H1 (cell line): ENCODE measurements at regions not wholly inside any gene's neighbourhood (a gene's known extent, or its start where the extent isn't known, plus 50 kb on each side); places are given as distances from the start of the nearest gene placed in this dataset.

Experiments used
- CTCF ChIA-PET: fragments of 300-600 bp; sonication (Branson Sonifier 250); formaldehyde crosslinking; loops from one replicate; lab custom pipeline; 2021; ENCODE audit not compliant: partially characterized antibody; lab: Charles Lee
- POLR2A ChIA-PET: fragments of 300-600 bp; sonication (Branson Sonifier 250); formaldehyde crosslinking; loops from one replicate; lab custom pipeline; 2021; ENCODE audit warnings: inconsistent platforms; ENCODE audit not compliant: partially characterized antibody; lab: Charles Lee
- DNase-seq, 2 experiments: peaks; one replicate each; pipeline versions ENCODE4 v3.0.0 to v3.0.0-alpha.2; 2010 to 2022; ENCODE audit warnings: low spot score in 2 of 2, low read depth in 1 of 2, mixed read lengths in 1 of 2
- FAIRE-seq: peaks from 2 replicates; lab custom pipeline; 2011; peaks lifted over from hg19 to GRCh38; lab: Jason Lieb, UNC
- H2AFZ ChIP-seq: 2 replicates; pipeline ENCODE4 v1.8.1; 2012; ENCODE audit warnings: low read length, inconsistent platforms
- H2AK5ac ChIP-seq: 2 replicates; pipeline ENCODE4 v1.6.1; 2013; ENCODE audit warnings: low read depth, low read length
- H2BK120ac ChIP-seq: replicated peaks from 2 replicates; pipeline ENCODE3; 2013; ENCODE audit warnings: low read depth, low read length, inconsistent platforms
- H2BK12ac ChIP-seq: 2 replicates; pipeline ENCODE4 v1.6.1; 2013; ENCODE audit warnings: low read depth, low read length
- H2BK15ac ChIP-seq: 2 replicates; pipeline ENCODE4 v1.6.1; 2013; ENCODE audit warnings: low read length
- H2BK20ac ChIP-seq: 2 replicates; pipeline ENCODE4 v1.6.1; 2013; ENCODE audit warnings: low read length
- H2BK5ac ChIP-seq: 2 replicates; pipeline ENCODE4 v1.6.1; 2013; ENCODE audit warnings: low read depth, low read length
- H3K14ac ChIP-seq: 2 replicates; pipeline ENCODE4 v1.6.1; 2013; ENCODE audit warnings: inconsistent platforms; ENCODE audit not compliant: insufficient read length
- H3K18ac ChIP-seq: 2 replicates; pipeline ENCODE4 v1.6.1; 2013; ENCODE audit warnings: low read length; ENCODE audit errors: extremely low read depth
- H3K23ac ChIP-seq: 2 replicates; pipeline ENCODE4 v1.6.1; 2013; ENCODE audit warnings: inconsistent platforms; ENCODE audit not compliant: insufficient read length
- H3K23me2 ChIP-seq: 2 replicates; pipeline ENCODE4 v1.6.1; 2013; ENCODE audit warnings: low read depth, low read length
- H3K27ac ChIP-seq: 2 replicates; pipeline ENCODE4 v1.6.1; 2011; ENCODE audit warnings: low read depth, low read length, inconsistent platforms
- H3K27me3 ChIP-seq, 4 experiments: replicated peaks in 1 of 4; 1 replicate in 1 of 4; 2 replicates in 3 of 4; pipeline versions ENCODE4 v1.6.1 to v1.8.1; 2011 to 2013; ENCODE audit warnings: low read length in 3 of 4, mild to moderate bottlenecking in 3 of 4, inconsistent platforms in 2 of 4, mixed read lengths in 2 of 4, moderate library complexity in 1 of 4; ENCODE audit not compliant: control insufficient read depth in 3 of 4, insufficient read depth in 3 of 4; ENCODE audit errors: extremely low read depth in 1 of 4
- H3K36me3 ChIP-seq, 4 experiments: 2 replicates each; pipeline versions ENCODE4 v1.6.1 to v1.8.1; 2011 to 2013; ENCODE audit warnings: mild to moderate bottlenecking in 4 of 4, low read length in 3 of 4, moderate library complexity in 2 of 4, control low read depth in 1 of 4, inconsistent platforms in 1 of 4; ENCODE audit not compliant: insufficient read depth in 4 of 4, control insufficient read depth in 2 of 4
- H3K4ac ChIP-seq: replicated peaks from 2 replicates; pipeline ENCODE3; 2013; ENCODE audit warnings: low read length, low read depth, mixed read lengths, inconsistent platforms; ENCODE audit not compliant: insufficient read length
- H3K4me1 ChIP-seq, 4 experiments: replicated peaks in 1 of 4; 1 replicate in 1 of 4; 2 replicates in 3 of 4; pipeline versions ENCODE4 v1.6.1 to v1.8.1; 2011 to 2013; ENCODE audit warnings: low read length in 3 of 4, inconsistent platforms in 2 of 4, mixed read lengths in 1 of 4; ENCODE audit not compliant: insufficient read depth in 4 of 4, control insufficient read depth in 3 of 4
- H3K4me2 ChIP-seq, 2 experiments: 2 replicates each; pipeline versions ENCODE4 v1.6.1 to v1.8.1; 2011 to 2013; ENCODE audit warnings: low read depth in 2 of 2, low read length in 2 of 2, control low read depth in 1 of 2, inconsistent platforms in 1 of 2, mild to moderate bottlenecking in 1 of 2; ENCODE audit not compliant: insufficient read depth in 1 of 2
- H3K4me3 ChIP-seq, 4 experiments: fragments of 200-600, 300-600 bp in 1 of 4; sonication (generic), shearing (Covaris generic), sonication (Bioruptor Twin) in 1 of 4; 2 replicates each; pipeline versions ENCODE4 v1.5.1 to v1.8.1; 2011 to 2016; ENCODE audit warnings: low read length in 4 of 4, low read depth in 3 of 4, control low read depth in 2 of 4, inconsistent platforms in 2 of 4, mild to moderate bottlenecking in 2 of 4, mixed read lengths in 1 of 4, moderate library complexity in 1 of 4; ENCODE audit not compliant: insufficient read depth in 2 of 4; ENCODE audit errors: extremely low read depth in 1 of 4
- H3K56ac ChIP-seq: replicated peaks from 2 replicates; pipeline ENCODE3; 2013; ENCODE audit warnings: low read depth, mild to moderate bottlenecking, mixed read lengths, low read length, inconsistent platforms; ENCODE audit not compliant: insufficient read length
- H3K79me1 ChIP-seq: 2 replicates; pipeline ENCODE4 v1.6.1; 2013; ENCODE audit warnings: low read depth, low read length, control low read depth
- H3K79me2 ChIP-seq, 2 experiments: 2 replicates each; pipeline versions ENCODE4 v1.6.1 to v1.8.1; 2012 to 2013; ENCODE audit warnings: low read length in 2 of 2, mild to moderate bottlenecking in 2 of 2, inconsistent platforms in 1 of 2; ENCODE audit not compliant: insufficient read depth in 2 of 2, control insufficient read depth in 1 of 2
- H3K9ac ChIP-seq, 4 experiments: replicated peaks in 1 of 4; 1 replicate in 1 of 4; 2 replicates in 3 of 4; pipeline versions ENCODE4 v1.6.1 to v1.8.1; 2011 to 2013; ENCODE audit warnings: low read depth in 3 of 4, low read length in 3 of 4, control low read depth in 2 of 4, mild to moderate bottlenecking in 2 of 4, moderate library complexity in 2 of 4, inconsistent platforms in 1 of 4; ENCODE audit errors: extremely low read depth in 1 of 4
- H3K9me3 ChIP-seq, 2 experiments: 2 replicates each; pipeline versions ENCODE4 v1.6.1 to v1.8.1; 2012 to 2013; ENCODE audit warnings: mild to moderate bottlenecking in 2 of 2, moderate library complexity in 2 of 2, control low read depth in 1 of 2, inconsistent platforms in 1 of 2, low read depth in 1 of 2, low read length in 1 of 2, mixed read lengths in 1 of 2; ENCODE audit not compliant: insufficient read depth in 2 of 2
- H4K20me1 ChIP-seq, 2 experiments: replicated peaks in 1 of 2; 2 replicates each; pipeline versions ENCODE3 to v1.8.1; 2011 to 2013; ENCODE audit warnings: inconsistent platforms in 2 of 2, low read length in 2 of 2, mild to moderate bottlenecking in 1 of 2; ENCODE audit not compliant: insufficient read depth in 2 of 2, control insufficient read depth in 1 of 2
- H4K5ac ChIP-seq: 2 replicates; pipeline ENCODE4 v1.6.1; 2013; ENCODE audit warnings: low read length, low read depth, mixed read lengths, inconsistent platforms; ENCODE audit not compliant: insufficient read length
- H4K8ac ChIP-seq: 2 replicates; pipeline ENCODE4 v1.8.0; 2013; ENCODE audit warnings: mild to moderate bottlenecking, moderate library complexity, low read length, inconsistent platforms; ENCODE audit not compliant: insufficient read depth; ENCODE audit errors: extremely low read depth
- H4K91ac ChIP-seq: replicated peaks from 2 replicates; pipeline ENCODE3; 2013; ENCODE audit warnings: low read length, mixed read lengths, inconsistent platforms; ENCODE audit not compliant: insufficient read length
- CEBPB ChIP-seq: IDR thresholded peaks from 2 replicates; pipeline ENCODE4 v1.6.1; 2012; ENCODE audit warnings: low read depth, low read length
- CHD1 ChIP-seq: IDR thresholded peaks from 2 replicates; pipeline ENCODE4 v1.6.1; 2012; ENCODE audit warnings: low read depth, low read length, improper control_type of control experiment
- GABPA ChIP-seq: IDR thresholded peaks from 2 replicates; pipeline ENCODE4 v1.6.1; 2011; ENCODE audit warnings: mild to moderate bottlenecking, low read length, moderate library complexity, borderline replicate concordance; ENCODE audit not compliant: insufficient read depth
- JUN ChIP-seq: IDR thresholded peaks from 2 replicates; pipeline ENCODE4 v1.6.1; 2011; ENCODE audit warnings: low read depth, mild to moderate bottlenecking, improper control_type of control experiment, low read length
- KDM5A ChIP-seq: fragments of 200-600 bp; IDR thresholded peaks from 2 replicates; pipeline ENCODE4 v1.7.1; 2012; ENCODE audit warnings: mild to moderate bottlenecking, low read length, inconsistent platforms, mixed read lengths
- SP1 ChIP-seq: IDR thresholded peaks from 2 replicates; pipeline ENCODE4 v1.6.1; 2011; ENCODE audit warnings: low read depth, low read length
- TBP ChIP-seq: IDR thresholded peaks from 2 replicates; pipeline ENCODE4 v1.6.1; 2011; ENCODE audit warnings: low read depth, low read length, improper control_type of control experiment
- WGBS, 2 experiments: shearing (Covaris generic) in 1 of 2; methylation state at CpG; one replicate each; pipeline versions ENCODE4 v1.1.6 to v1.1.7; 2013 to 2015; ENCODE audit warnings: low lambda C conversion rate in 2 of 2, mixed read lengths in 2 of 2, inconsistent platforms in 1 of 2, low coverage in 1 of 2, missing lambda C conversion rate in 1 of 2; ENCODE audit not compliant: insufficient replicate concordance in 2 of 2, insufficient coverage in 1 of 2, insufficient read length in 1 of 2; ENCODE audit errors: extremely low coverage in 1 of 2, missing lambda C conversion rate in 1 of 2; 5-methylcytosine and 5-hydroxymethylcytosine counted together
- TF ChIP-seq, protein P1 (sequence below), 3 experiments: IDR thresholded peaks; 1 replicate in 2 of 3; 2 replicates in 1 of 3; pipeline versions ENCODE4 v1.5.1 to v1.6.1; 2011; ENCODE audit warnings: low read length in 3 of 3, mild to moderate bottlenecking in 3 of 3, inconsistent platforms in 2 of 3, low read depth in 1 of 3, moderate library complexity in 1 of 3; ENCODE audit not compliant: insufficient read depth in 1 of 3; ENCODE audit errors: control extremely low read depth in 1 of 3

GRCh38 chr3:5389057-5389456 is 201.6 kb downstream of the EDEM1 start:
- no peaks in the 10 kb centered on the region for H3K79me2 ChIP-seq
- H2BK120ac ChIP-seq = no peak overlapping the region
- DNase-seq (no peak), FAIRE-seq (no peak)
- no peak overlapping the region for H2AFZ ChIP-seq
- ChIA-PET POLR2A (no interaction called here), CTCF (no interaction called here)
- no peaks in the 10 kb centered on the region for H3K27me3 ChIP-seq
- H3K23ac ChIP-seq = no peak overlapping the region
- H2AK5ac ChIP-seq = no peak overlapping the region
- no peak overlapping the region for H3K4ac ChIP-seq
- H4K8ac ChIP-seq = no peak overlapping the region
- H4K5ac ChIP-seq = no peak overlapping the region
- no peaks in the 10 kb centered on the region for H3K36me3 ChIP-seq
- no peak overlapping the region for H3K18ac ChIP-seq
- 88% methylated on average over 4 of the region's 4 CpGs; no CpG with 5 or more reads in 1 of the 2 experiments for WGBS, 2 experiments
- H3K4me1 ChIP-seq = no peaks in the 10 kb centered on the region
- no peak overlapping the region for H3K56ac ChIP-seq
- no peak overlapping the region for H4K91ac ChIP-seq
- no peaks in the 10 kb centered on the region for H3K79me1 ChIP-seq
- no peak overlapping the region for H2BK12ac ChIP-seq
- H3K4me2 ChIP-seq = no peak overlapping the region
- H3K27ac ChIP-seq = no peak overlapping the region
- no peak overlapping the region for H3K4me3 ChIP-seq
- H3K9me3 ChIP-seq = peaks cover 0 to 1% of the 10 kb centered on the region in 2 experiments; a peak in 1 of 4 replicates
- H2BK5ac ChIP-seq = no peak overlapping the region
- H2BK20ac ChIP-seq = no peak overlapping the region
- H3K9ac ChIP-seq = no peak overlapping the region
- H4K20me1 ChIP-seq = no peaks in the 10 kb centered on the region
- H3K23me2 ChIP-seq = no peaks in the 10 kb centered on the region
- TF ChIP-seq JUN (no peak), KDM5A (no peak), CEBPB (no peak), TBP (no peak), CHD1 (no peak), GABPA (no peak), SP1 (no peak)
- TF ChIP-seq, protein P1, sequence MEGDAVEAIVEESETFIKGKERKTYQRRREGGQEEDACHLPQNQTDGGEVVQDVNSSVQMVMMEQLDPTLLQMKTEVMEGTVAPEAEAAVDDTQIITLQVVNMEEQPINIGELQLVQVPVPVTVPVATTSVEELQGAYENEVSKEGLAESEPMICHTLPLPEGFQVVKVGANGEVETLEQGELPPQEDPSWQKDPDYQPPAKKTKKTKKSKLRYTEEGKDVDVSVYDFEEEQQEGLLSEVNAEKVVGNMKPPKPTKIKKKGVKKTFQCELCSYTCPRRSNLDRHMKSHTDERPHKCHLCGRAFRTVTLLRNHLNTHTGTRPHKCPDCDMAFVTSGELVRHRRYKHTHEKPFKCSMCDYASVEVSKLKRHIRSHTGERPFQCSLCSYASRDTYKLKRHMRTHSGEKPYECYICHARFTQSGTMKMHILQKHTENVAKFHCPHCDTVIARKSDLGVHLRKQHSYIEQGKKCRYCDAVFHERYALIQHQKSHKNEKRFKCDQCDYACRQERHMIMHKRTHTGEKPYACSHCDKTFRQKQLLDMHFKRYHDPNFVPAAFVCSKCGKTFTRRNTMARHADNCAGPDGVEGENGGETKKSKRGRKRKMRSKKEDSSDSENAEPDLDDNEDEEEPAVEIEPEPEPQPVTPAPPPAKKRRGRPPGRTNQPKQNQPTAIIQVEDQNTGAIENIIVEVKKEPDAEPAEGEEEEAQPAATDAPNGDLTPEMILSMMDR (IDR thresholded peaks at IDR 0.05; ENCODE audit: control extremely low read depth in 1 of 3, insufficient read depth in 1 of 3, low read depth in 1 of 3, low read length in 3 of 3) = no peak
- no peak overlapping the region for H2BK15ac ChIP-seq
- no peak overlapping the region for H3K14ac ChIP-seq
